Suprapubic skin (tissue), 3 donors: ENCODE measurements at regions not wholly inside any gene's neighbourhood (a gene's known extent, or its start where the extent isn't known, plus 50 kb on each side); places are given as distances from the start of the nearest gene placed in this dataset.

ENCODE experiments used
- CTCF ChIP-seq, 2 donors: fragments of 200-600 bp in 1 of 2; fragments of 450-650 bp in 1 of 2; sonication (generic) in 1 of 2; IDR thresholded peaks; one replicate each; pipeline ENCODE4 v1.5.1; 2016 to 2019; ENCODE audit warnings: antibody characterized with exemption in 2 of 2, mild to moderate bottlenecking in 1 of 2, moderate library complexity in 1 of 2
- POLR2AphosphoS5 ChIP-seq, 3 donors: sonication (generic); formaldehyde crosslinking; IDR thresholded peaks; one replicate each; pipeline ENCODE4 v1.6.1; 2017; ENCODE audit warnings: antibody characterized with exemption in 3 of 3

GRCh38 chr7:131232768-131233167 lies 94.9 kb upstream of the MKLN1 start:
- no peak for TF ChIP-seq CTCF (IDR thresholded peaks at IDR 0.05)
- no peak for TF ChIP-seq POLR2AphosphoS5 (IDR thresholded peaks at IDR 0.05)
